PC-9 (cell line): ENCODE measurements at regions not wholly inside any gene's neighbourhood (a gene's known extent, or its start where the extent isn't known, plus 50 kb on each side); places are given as distances from the start of the nearest gene placed in this dataset.

Experiments used
- BruUV-seq: library from RNA; stranded (reverse); fragments of 400-500 nt; replicated peaks from 2 replicates; lab custom pipeline; 2021; lab: Mats Ljungman, UMichigan
- CTCF ChIA-PET: fragments of 300-600 bp; sonication (Branson Sonifier 250); formaldehyde crosslinking; loops from one replicate; lab custom pipeline; 2022; ENCODE audit warnings: antibody characterized with exemption; lab: Charles Lee
- POLR2A ChIA-PET: fragments of 300-600 bp; sonication (Branson Sonifier 250); formaldehyde crosslinking; loops from one replicate; lab custom pipeline; 2022; ENCODE audit warnings: antibody characterized with exemption; ENCODE audit not compliant: unreplicated experiment; lab: Charles Lee
- DNase-seq, 2 experiments: peaks; one replicate each; pipeline versions ENCODE4 v3.0.0 to v3.0.0-alpha.2; 2015 to 2022; ENCODE audit warnings: mixed read lengths in 1 of 2
- H2AFZ ChIP-seq: fragments of 200-600 bp; sonication (generic); 2 replicates; pipeline ENCODE4 v1.8.1; 2017; ENCODE audit warnings: antibody characterized with exemption
- H3F3A ChIP-seq: fragments of 200-600 bp; sonication (generic); 2 replicates; pipeline ENCODE4 v1.8.1; 2017; ENCODE audit warnings: antibody characterized with exemption, mild to moderate bottlenecking, low read depth; ENCODE audit not compliant: insufficient read depth
- H3K27ac ChIP-seq: fragments of 200-600 bp; sonication (generic); 2 replicates; pipeline ENCODE4 v1.6.1; 2016; ENCODE audit warnings: mixed run types
- H3K27me3 ChIP-seq: fragments of 200-600 bp; sonication (generic); 2 replicates; pipeline ENCODE4 v1.6.1; 2016; ENCODE audit warnings: low read depth, mixed run types; ENCODE audit not compliant: insufficient read depth
- H3K36me3 ChIP-seq: fragments of 200-600 bp; sonication (generic); 2 replicates; pipeline ENCODE4 v1.6.1; 2016; ENCODE audit warnings: low read depth, mixed run types
- H3K4me1 ChIP-seq: fragments of 200-600 bp; sonication (generic); replicated peaks from 2 replicates; pipeline ENCODE4 v1.6.1; 2016; ENCODE audit warnings: mixed run types; ENCODE audit not compliant: insufficient read depth
- H3K4me2 ChIP-seq: fragments of 200-600 bp; sonication (generic); 2 replicates; pipeline ENCODE4 v1.6.1; 2017; ENCODE audit warnings: mixed run types
- H3K4me3 ChIP-seq: fragments of 200-600 bp; sonication (generic); 2 replicates; pipeline ENCODE4 v1.6.1; 2016; ENCODE audit warnings: mixed run types
- H3K79me2 ChIP-seq: fragments of 200-600 bp; sonication (generic); 2 replicates; pipeline ENCODE4 v1.6.1; 2017; ENCODE audit warnings: low read depth, mixed run types
- H3K9me2 ChIP-seq: fragments of 200-600 bp; sonication (generic); 2 replicates; pipeline ENCODE4 v1.8.1; 2017; ENCODE audit warnings: mild to moderate bottlenecking; ENCODE audit not compliant: insufficient read depth
- H3K9me3 ChIP-seq: fragments of 200-600 bp; sonication (generic); 2 replicates; pipeline ENCODE4 v1.8.1; 2016; ENCODE audit warnings: low read depth; ENCODE audit not compliant: insufficient read depth
- H4K20me1 ChIP-seq: fragments of 200-600 bp; sonication (generic); 2 replicates; pipeline ENCODE4 v1.8.1; 2017; ENCODE audit not compliant: insufficient read depth
- CTCF ChIP-seq: fragments of 200-600 bp; sonication (generic); conservative IDR thresholded peaks from 2 replicates; pipeline ENCODE4 v1.6.1; 2017; ENCODE audit warnings: mixed run types, antibody characterized with exemption, mild to moderate bottlenecking, moderate library complexity
- EZH2 ChIP-seq: fragments of 200-600 bp; sonication (generic); IDR thresholded peaks from 2 replicates; pipeline ENCODE4 v1.8.0; 2017; ENCODE audit warnings: antibody characterized with exemption, low read depth
- intact Hi-C: fragments of 100-400 bp; cut with micrococcal nuclease; formaldehyde crosslinking; loops from one replicate; pipeline ENCODE4 v1.10.0; 2022; ENCODE audit not compliant: unreplicated experiment

- H3K4me1 ChIP-seq, result peaks cover 59% of the 10 kb centered on the region
- no peaks in the 10 kb centered on the region for H4K20me1 ChIP-seq
- no peaks in the 10 kb centered on the region for H3K27me3 ChIP-seq
- H3K4me3 ChIP-seq, result peak overlapping the region; percentile 43
- peaks cover 41% of the 10 kb centered on the region for H3F3A ChIP-seq
- no peaks in the 10 kb centered on the region for H3K9me2 ChIP-seq
- H3K79me2 ChIP-seq, result no peaks in the 10 kb centered on the region
- H2AFZ ChIP-seq, result no peak overlapping the region
- H3K9me3 ChIP-seq, result no peaks in the 10 kb centered on the region
- H3K36me3 ChIP-seq, result 0 out of 2 replicates have a peak, but pooled peaks cover 4% of the 10 kb centered on the region
- intact Hi-C loops, result no loop called here
- no peak for DNase-seq
- CTCF ChIA-PET, result no interaction called here
- POLR2A ChIA-PET, result no interaction called here
- peak overlapping the region; percentile 96 for H3K27ac ChIP-seq
- TF ChIP-seq CTCF (no peak), EZH2 (no peak)
- peak overlapping the region; percentile 75 for H3K4me2 ChIP-seq
- BruUV-seq, result no TSS peak
Observed at GRCh38 chr2:38145236-38145635, 69.3 kb upstream of the CYP1B1 start.

- BruUV-seq, result no TSS peak
- Histone ChIP-seq H3K36me3 (0 out of 2 replicates have a peak, but pooled peaks cover 4% of the 10 kb centered on the region), H3K4me3 (no peak overlapping the region), H3K9me2 (no peaks in the 10 kb centered on the region), H3K4me1 (peaks cover 39% of the 10 kb centered on the region), H2AFZ (no peak overlapping the region), H3K9me3 (no peaks in the 10 kb centered on the region), H3K27ac (no peak overlapping the region), H4K20me1 (no peaks in the 10 kb centered on the region), H3F3A (peaks cover 30% of the 10 kb centered on the region), H3K79me2 (no peaks in the 10 kb centered on the region), H3K4me2 (no peak overlapping the region), H3K27me3 (no peaks in the 10 kb centered on the region)
- CTCF ChIA-PET, result no interaction called here
- TF ChIP-seq EZH2 (no peak), CTCF (no peak)
- POLR2A ChIA-PET, result interaction anchor here (0.6 kb wide), 1 partner anchor 893 kb away, joined by 3 read pairs; no protein-coding TSS in a partner anchor
- intact Hi-C loops, result no loop called here
- no peak for DNase-seq
Observed at GRCh38 chr2:38142627-38143026, 66.7 kb upstream of the CYP1B1 start.

GRCh38 chr2:38141501-38141900 is 65.5 kb upstream of the CYP1B1 start:
- Histone ChIP-seq H3K9me3 (no peaks in the 10 kb centered on the region), H3K79me2 (no peaks in the 10 kb centered on the region), H3K27ac (no peak overlapping the region), H3K9me2 (no peaks in the 10 kb centered on the region), H3K4me2 (no peak overlapping the region), H3F3A (peaks cover 20% of the 10 kb centered on the region), H3K4me3 (no peak overlapping the region), H3K36me3 (0 out of 2 replicates have a peak, but pooled peaks cover 4% of the 10 kb centered on the region), H3K4me1 (peaks cover 31% of the 10 kb centered on the region), H2AFZ (no peak overlapping the region), H4K20me1 (no peaks in the 10 kb centered on the region), H3K27me3 (no peaks in the 10 kb centered on the region)
- TF ChIP-seq CTCF, result no peak
- TF ChIP-seq EZH2, result no peak
- POLR2A ChIA-PET, result no interaction called here
- CTCF ChIA-PET, result interaction anchor here (0.6 kb wide), 2 partner anchors 133 to 199 kb away, joined by 8 to 12 read pairs; no protein-coding TSS in a partner anchor
- no peak for DNase-seq
- no TSS peak for BruUV-seq
- intact Hi-C loops, result no loop called here
